Ishikawa (cell line): ENCODE measurements at regions not wholly inside any gene's neighbourhood (a gene's known extent, or its start where the extent isn't known, plus 50 kb on each side); places are given as distances from the start of the nearest gene placed in this dataset.

ENCODE experiments used
- CREB1 ChIP-seq: IDR thresholded peaks from 2 replicates; pipeline ENCODE4 v1.6.1; 2012; ENCODE audit warnings: low read depth
- EGR1 ChIP-seq: IDR thresholded peaks from 2 replicates; pipeline ENCODE4 v1.6.1; 2012
- EP300 ChIP-seq: IDR thresholded peaks from 2 replicates; pipeline ENCODE4 v1.6.1; 2012; ENCODE audit warnings: borderline replicate concordance
- FOXM1 ChIP-seq: IDR thresholded peaks from 2 replicates; pipeline ENCODE4 v1.6.1; 2012; ENCODE audit warnings: low read depth, borderline replicate concordance
- NFIC ChIP-seq: IDR thresholded peaks from 2 replicates; pipeline ENCODE4 v1.6.1; 2012
- RAD21 ChIP-seq: IDR thresholded peaks from 2 replicates; pipeline ENCODE4 v1.6.1; 2012; ENCODE audit warnings: low read depth
- TAF1 ChIP-seq: IDR thresholded peaks from 2 replicates; pipeline ENCODE4 v1.6.1; 2012; ENCODE audit warnings: low read depth, mild to moderate bottlenecking
- TCF12 ChIP-seq: IDR thresholded peaks from 2 replicates; pipeline ENCODE4 v1.6.1; 2012; ENCODE audit warnings: low read depth
- YY1 ChIP-seq: IDR thresholded peaks from 2 replicates; pipeline ENCODE4 v1.6.1; 2012; ENCODE audit warnings: low read depth
- TF ChIP-seq, protein P1 (sequence below): IDR thresholded peaks from 2 replicates; pipeline ENCODE4 v1.6.1; 2012; ENCODE audit warnings: low read depth, mild to moderate bottlenecking
- TF ChIP-seq, protein P2 (sequence below): IDR thresholded peaks from 2 replicates; pipeline ENCODE4 v1.6.1; 2012

DNA sequence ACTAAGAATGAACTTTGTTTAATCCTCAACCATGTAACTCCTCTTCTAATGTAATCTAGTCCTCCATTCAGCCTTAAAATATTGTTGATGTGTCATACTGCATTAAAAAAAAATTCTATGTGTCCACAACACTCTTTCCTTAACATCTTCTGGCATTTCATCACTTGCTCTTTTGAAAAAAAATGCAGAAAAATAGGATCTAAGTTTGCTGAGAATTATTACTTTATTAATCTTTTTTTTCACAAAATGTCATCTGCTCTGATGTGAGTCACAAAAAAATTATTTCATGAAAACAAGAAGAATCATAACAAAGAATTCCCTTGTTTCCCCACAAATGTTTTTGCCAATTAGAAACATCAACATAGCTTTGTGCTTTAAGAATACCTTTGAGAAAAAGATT, 410.1 kb upstream of the MGAT4C start:
- TF ChIP-seq TAF1 (no peak), EP300 (no peak), RAD21 (no peak), YY1 (no peak), FOXM1 (no peak), TCF12 (no peak), CREB1 (no peak), NFIC (no peak), EGR1 (no peak)
- TF ChIP-seq, protein P1, sequence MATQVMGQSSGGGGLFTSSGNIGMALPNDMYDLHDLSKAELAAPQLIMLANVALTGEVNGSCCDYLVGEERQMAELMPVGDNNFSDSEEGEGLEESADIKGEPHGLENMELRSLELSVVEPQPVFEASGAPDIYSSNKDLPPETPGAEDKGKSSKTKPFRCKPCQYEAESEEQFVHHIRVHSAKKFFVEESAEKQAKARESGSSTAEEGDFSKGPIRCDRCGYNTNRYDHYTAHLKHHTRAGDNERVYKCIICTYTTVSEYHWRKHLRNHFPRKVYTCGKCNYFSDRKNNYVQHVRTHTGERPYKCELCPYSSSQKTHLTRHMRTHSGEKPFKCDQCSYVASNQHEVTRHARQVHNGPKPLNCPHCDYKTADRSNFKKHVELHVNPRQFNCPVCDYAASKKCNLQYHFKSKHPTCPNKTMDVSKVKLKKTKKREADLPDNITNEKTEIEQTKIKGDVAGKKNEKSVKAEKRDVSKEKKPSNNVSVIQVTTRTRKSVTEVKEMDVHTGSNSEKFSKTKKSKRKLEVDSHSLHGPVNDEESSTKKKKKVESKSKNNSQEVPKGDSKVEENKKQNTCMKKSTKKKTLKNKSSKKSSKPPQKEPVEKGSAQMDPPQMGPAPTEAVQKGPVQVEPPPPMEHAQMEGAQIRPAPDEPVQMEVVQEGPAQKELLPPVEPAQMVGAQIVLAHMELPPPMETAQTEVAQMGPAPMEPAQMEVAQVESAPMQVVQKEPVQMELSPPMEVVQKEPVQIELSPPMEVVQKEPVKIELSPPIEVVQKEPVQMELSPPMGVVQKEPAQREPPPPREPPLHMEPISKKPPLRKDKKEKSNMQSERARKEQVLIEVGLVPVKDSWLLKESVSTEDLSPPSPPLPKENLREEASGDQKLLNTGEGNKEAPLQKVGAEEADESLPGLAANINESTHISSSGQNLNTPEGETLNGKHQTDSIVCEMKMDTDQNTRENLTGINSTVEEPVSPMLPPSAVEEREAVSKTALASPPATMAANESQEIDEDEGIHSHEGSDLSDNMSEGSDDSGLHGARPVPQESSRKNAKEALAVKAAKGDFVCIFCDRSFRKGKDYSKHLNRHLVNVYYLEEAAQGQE: no peak
- TF ChIP-seq, protein P2, sequence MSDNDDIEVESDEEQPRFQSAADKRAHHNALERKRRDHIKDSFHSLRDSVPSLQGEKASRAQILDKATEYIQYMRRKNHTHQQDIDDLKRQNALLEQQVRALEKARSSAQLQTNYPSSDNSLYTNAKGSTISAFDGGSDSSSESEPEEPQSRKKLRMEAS: no peak
